Globus pallidus (tissue), 1 donor: ENCODE measurements at regions not wholly inside any gene's neighbourhood (a gene's known extent, or its start where the extent isn't known, plus 50 kb on each side); places are given as distances from the start of the nearest gene placed in this dataset.

Experiments used
- DNase-seq: peaks from one replicate; pipeline ENCODE4 v3.0.0-alpha.2; 2015; ENCODE audit warnings: low spot score

DNA sequence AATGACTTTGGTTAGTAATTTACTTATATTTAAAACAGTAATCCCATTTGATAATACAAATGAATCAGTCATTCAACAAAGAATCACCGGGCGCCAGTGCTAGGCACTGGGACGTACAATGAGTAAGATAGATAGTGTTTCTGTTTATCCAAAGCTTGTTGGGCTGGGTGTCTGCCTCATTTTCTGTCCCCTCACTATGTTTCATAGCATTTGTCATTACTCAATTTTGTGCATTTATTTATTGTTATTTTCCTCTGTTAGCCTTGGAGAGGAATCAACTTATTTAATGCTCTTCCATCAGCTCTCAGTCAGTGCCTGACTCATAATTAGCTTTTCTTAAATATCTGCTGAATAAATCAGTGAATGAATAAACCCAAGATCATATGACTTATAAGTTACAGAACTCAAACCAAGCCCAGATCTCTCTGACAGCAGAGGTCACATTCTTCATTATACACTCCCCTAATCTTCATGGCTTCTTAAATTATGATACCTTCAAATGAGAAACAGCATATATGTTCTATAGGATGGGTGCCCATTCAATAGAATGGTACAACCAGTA, 86.2 kb downstream of the TSPAN8 start:
- no peak for DNase-seq

DNA sequence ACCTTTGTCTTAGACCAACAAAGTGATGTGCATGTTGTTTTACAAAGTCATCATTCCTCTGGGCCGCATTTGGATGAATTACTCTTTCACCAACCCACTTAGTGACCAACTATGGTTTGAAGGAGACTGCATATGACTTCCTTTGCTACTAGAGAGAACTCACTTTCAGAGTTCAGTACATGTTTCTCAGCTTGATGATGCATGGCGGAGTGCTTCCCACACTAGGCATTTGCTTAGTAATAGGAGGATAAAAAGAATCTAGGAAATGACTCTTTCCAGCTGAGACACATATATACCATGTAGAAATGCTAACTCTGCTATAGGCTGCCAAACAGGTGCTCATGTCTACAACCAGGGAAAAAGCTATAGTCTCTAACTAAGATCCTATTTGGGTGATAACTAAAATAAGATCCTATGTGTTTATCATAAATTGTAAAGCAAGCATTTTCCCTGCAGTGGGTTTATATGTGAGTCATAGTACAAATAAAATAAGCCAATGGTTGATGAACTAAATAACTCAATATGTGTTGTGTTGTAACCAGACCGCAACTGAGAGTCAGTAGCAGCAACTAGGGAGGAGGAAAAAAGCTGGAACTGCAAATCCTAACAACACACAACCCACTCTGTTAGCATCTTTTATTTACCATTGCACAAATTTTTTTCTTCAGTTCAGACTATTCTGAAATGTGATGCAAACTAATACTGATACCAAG, 87.2 kb downstream of the TSPAN8 start:
- no peak for DNase-seq

DNA sequence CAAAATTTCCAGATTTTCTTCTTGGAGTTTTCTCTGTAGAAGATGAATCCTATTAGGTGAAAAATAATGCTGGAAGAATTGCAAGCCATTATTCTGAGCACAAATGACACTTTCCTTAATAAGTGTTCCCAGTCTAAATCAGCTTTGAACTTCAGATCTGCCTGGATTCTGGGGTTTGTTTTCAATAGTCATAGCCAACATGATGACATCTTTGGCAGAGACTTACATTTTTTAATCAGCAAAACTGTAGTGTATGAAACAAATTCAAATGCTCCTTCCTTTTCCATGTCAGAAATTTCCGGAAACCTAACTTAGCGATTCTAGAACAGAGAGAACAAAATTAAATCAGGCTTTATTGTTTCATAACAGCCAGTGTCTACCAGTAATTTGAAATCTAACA, 88.5 kb downstream of the TSPAN8 start:
- no peak for DNase-seq

DNA sequence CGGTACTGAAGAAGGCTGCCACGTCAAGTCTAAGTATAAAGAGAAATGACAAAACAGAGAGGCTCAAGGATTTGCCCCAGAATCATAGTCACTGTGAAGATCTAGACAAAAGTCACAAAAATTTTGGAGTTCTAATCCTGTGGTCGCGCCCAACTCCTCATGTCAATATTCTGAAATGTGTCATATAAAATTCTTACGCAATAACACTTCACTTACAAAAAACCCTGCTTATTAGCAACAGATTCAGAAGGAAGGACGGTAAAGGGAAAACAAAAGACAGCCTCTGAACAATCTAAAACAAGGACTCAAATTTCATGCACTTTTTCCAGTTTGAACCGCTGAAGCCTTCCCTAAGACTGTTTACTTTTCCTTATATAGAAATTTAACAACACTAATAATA, 94.7 kb downstream of the TSPAN8 start:
- DNase-seq, result no peak

DNA sequence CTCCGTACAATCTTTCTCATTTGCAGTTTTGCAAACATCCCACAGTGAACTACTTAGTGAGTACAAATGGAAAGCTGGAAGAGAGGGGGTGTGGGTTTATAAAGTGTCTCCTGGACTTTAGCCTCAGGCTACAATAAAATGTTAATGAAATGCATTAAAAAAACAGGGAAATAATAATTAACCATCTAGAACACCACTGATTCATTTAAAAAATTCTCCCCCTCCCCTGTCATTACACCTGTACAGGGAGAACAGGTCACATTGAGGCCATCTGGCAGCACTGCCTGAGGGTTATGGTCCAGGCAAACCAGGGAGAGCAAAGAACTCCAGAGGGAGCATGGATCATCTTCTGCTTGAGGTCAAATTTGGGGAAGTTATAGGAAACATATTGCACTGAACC, 96.3 kb downstream of the TSPAN8 start:
- no peak for DNase-seq

DNA sequence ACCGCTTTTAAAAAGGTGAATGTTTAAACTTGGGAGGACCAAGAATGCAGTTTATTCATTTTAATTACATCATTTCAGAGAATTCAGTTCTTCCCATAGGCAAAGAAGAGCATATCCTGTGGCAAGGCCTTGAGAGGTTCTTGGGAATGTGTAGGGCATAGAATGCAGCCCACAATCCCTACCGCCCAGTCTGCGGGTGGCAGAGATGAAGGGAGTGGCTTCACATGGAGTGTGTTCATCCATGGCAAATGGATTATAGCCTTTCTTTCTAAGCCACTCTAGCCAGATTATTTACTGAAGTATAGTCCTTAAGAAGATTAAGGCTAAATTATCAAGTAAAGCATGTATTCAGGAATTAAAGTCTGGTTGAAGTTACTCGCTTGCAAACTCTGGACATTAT, 97.4 kb downstream of the TSPAN8 start:
- no peak for DNase-seq

DNA sequence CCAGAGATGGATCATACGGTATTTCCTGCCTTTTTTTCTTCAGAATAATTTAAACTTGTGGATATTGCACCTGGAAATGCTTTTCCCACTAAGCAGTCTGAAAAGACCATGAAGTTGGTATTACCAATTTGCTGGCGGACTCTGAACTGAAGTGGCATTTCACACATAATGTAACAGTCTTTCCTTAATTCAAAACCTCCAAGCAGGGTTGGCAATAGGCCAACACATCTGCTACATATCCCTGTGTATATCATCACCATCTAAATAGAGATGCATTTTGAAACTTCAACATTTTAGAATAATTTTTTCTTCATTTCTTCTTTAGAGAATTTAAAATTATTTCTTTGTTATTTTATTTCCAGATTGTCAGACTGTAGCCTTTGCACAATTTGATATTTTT, 100.5 kb downstream of the TSPAN8 start:
- DNase-seq, result no peak

DNA sequence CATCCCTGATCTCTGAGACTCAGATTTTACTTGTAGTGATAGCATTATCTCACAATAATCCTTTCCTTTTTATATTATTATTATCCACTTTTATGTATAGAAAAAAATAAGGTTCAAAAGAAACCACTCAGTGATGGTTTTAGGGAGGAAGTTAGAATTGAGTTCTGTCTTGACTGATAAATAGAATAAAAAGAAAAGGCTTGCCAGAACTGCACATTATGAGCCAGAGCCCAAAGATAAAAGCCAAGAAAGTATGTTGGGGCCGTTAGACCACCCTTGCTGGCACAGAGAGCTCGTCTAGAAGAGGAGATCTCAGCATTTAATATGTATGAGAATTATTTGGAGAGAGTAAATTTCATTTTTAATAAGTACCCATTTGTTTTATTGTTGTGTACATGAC, 103.2 kb downstream of the TSPAN8 start:
- DNase-seq, result no peak

DNA sequence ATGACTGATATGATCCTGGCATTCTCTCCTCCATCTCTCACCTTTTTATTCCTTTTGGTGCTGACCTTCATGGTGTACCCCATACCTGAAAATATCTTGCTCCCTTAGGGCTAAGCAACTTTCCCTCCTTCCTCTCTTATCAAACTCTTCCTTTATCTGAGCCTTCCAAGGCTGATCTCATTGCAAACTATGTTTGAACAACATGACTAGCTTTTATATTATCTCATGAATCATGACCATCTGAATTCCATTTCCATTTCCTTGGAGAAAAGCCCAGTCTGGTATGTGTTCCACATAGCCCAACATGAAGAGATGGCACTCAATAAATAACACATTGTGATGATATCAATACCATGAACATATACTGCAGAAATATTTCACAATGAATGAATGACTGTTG, 111.6 kb downstream of the TSPAN8 start:
- DNase-seq, result no peak

DNA sequence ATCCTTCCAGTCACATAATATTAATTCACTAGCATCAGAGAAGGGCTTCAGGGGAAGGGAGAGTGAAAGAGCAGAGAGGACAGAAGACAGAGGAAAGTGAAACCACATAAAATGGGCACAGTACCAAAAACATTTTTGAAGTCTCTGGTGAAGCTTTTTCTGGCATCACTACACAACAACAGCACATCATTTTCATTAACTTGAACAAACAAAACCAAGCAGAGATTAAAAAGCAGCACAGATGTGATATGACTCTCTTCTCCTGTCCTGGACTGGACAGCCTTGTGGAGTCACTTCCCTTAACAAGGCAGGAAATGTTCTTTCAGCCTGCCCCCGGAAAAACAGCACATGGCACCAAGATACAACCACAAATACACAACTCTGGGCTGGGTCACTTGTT, 112.0 kb downstream of the TSPAN8 start:
- DNase-seq, result no peak

DNA sequence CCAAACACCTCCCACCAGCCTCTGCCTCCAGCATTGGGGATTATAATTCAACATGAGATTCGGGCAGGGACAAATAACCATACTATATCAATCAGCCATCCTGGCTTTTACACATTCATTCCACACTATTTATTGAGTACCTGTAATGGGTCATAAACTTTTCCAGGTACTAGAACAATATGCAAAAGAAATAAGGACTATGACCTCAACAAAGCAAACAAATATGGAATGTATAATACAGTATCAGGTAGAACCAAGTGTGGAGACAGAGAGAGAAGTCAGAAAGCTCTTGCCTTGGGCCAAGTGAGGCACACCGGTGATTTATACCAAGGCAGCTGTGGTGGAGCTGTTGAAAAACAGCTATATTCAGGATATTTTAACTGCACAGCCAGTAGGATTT, 116.3 kb downstream of the TSPAN8 start:
- no peak for DNase-seq

DNA sequence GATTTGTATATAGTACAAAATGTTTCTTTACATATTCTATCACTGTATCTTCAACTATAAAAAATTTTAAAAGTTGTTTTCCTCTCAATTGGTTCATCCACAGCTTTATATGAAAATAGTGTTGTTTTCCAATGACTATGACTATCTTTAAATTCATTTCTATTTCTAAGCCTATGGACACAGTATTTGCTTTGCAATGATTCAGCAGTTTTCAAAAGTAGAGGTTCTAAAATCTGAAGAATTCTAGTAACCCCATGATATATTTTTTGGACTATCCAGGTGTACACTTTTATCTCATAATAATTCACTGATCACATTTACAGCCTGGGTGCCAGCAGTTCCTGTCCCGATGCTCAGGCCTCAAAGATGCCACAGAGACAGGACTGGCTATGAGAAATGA, 118.4 kb upstream of the PTPRR start:
- DNase-seq, result no peak

DNA sequence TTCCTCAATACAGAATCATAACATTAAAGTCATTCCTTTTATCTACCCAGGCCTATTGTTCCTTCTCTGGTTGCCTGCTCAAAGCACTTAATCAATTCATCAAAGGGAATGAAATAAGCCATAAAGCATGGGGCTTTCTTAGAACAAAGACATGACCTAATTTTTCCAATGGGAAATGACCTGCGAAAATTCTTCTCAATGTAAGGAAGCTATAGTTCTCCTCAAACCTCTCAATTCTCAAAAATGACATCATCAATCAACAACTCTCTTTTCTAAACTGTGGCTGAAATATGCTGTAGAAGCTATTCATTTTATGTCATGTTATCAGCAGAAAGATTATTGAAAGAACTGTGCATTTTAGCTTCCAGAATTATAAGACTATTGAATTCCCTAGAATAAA, 116.0 kb upstream of the PTPRR start:
- DNase-seq, result no peak

DNA sequence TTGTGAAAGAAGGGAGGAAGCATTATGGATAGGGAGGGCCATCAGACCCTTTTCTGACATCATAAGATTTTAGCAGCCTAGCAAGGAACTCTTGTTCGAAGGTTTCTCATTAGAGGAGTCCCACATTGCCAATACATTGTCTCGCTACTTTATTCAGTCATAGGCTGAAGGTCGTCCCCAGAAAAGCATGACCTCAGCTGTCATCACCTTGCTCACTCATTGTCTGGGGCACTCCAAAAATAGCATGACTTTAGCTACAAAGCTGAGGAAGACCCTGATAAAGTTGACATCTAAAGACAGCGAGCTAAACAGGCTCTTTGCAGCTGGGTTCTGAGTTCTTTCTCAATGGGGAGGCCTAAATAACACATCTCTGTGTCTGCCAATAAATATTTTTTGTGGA, 112.4 kb upstream of the PTPRR start:
- no peak for DNase-seq

DNA sequence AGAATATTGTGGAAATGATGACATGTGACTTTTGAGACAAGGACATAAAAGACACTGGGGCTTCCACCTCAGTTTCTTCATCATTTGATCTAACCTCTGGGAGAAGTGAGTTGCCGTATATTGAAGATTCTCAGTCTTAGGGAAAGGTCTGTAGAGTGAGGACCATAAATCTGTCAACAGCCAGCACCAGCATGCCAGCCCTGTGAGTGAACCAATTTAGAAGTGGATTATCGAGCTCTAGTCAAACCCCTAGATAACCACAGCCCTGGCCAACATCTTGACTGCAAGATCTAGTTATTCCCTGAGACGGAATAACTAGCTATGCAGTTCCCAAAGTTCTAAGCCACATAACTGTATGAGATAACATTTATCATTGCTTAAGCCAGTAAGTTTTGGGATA, 108.8 kb upstream of the PTPRR start:
- DNase-seq, result no peak

DNA sequence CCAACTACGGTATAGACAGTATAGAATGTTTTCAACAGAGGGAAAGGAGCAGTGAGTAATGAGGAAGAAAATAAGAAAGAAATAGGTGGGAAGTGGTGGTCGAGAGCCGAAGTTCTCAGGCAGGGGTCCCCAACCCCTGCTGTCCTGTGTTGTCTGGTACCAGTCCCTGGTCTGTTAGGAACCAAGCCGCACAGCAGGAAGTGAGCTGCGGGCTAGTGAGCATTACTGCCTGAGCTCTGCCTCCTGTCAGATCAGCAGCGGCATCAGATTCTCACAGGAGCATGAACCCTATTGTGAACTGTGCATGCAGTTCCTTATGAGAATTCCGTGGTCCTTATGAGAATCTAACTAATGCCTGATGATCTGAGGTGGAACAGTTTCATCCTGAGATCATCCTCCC, 107.3 kb upstream of the PTPRR start:
- DNase-seq, result no peak

DNA sequence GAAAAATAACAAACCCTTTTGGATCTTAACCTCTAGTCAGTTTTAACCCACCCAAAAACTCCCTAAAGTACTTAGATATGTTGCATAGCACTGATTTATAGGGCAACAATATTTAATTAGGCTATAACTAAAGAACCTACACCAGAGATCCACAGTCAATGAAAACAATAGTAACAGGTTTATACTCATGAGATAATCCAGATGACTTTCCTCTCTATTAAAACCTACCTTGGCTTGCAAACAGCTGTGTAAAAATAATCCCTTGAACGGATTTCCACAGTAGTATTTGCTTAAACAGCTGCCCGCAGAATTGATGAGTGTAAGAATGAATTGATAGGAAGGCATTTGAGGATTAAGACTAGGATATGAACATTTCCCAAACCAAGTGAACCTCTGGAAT, 104.3 kb upstream of the PTPRR start:
- no peak for DNase-seq

DNA sequence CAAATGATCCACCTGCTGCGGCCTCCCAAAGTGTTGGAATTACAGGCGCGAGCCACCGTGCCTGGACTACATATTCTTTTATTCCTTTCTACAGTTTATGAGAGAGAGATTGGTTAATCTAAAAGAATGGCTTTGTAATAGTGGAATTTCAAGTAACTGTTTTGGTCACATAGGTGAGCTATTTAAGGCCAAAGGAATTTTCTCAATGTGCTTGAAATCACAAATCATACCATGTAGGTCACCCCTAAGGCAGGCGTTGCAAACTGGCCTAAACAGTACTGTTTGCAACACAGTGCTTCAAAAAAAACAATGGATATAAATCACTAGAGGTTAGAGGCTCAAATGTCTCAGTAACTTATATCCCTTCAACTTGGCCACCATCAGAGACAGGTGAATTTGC, 103.7 kb upstream of the PTPRR start:
- DNase-seq, result no peak

DNA sequence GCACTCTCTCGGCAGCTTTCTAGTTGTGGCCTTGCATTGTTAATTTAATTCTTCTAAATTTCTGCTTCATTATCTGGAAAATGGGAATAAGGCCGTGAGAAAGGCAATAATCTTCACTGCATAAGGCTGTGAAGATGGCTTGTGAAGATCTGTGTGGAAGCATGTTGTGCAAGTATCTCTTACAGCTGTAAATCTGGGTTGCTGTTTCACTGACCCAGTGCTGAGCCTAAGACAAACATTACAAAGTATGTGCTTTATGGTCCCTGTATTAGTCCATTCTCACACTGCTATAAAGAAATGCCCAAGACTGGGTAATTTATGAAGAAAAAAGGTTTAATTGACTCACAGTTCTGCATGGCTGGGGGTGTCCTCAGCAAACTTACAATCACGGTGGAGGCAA, 101.0 kb upstream of the PTPRR start:
- DNase-seq, result no peak

DNA sequence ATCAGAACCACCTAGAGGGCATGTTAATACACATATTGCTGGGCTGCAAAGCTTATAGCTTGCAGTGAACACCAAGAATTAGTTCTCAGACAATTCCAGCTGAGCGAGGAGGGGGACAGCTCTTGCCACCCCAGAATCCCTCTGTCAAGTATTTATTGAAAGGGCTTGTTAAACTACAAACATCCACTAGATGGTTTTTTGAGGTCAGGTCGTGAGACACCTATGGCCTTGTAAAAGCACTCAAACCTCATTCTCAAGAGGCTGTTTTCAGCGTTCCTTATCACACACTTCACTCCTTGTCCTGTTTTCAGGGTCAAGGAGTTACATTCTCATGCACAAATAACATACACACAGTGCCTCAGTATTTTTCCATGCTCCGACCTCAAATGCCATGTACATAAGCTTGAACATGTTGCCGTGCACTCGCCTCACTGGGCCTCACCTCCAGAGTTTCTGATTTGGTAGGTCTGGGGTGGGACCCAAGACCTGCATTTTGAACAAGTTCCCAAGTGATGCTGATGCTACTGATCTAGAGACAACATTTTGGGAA, 98.8 kb upstream of the PTPRR start:
- no peak for DNase-seq

DNA sequence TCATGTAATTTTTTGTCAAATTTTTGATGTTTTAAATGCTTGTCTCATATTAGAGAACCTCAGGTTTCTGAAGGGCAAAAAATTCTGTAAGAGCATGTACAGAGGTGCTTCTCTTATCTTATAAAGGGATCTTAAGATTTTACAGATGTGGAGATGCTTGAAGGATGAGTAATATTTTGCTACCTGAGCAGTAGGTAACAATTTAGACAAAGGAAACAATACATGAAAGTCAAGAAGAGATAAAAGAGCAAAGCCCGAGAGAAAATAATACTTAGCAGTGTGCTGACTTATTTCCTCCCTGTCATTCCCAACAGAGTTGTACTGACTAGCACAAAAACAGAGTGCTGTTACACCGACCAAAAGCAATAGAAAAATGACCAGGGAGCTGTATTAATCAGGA, 98.1 kb upstream of the PTPRR start:
- no peak for DNase-seq

DNA sequence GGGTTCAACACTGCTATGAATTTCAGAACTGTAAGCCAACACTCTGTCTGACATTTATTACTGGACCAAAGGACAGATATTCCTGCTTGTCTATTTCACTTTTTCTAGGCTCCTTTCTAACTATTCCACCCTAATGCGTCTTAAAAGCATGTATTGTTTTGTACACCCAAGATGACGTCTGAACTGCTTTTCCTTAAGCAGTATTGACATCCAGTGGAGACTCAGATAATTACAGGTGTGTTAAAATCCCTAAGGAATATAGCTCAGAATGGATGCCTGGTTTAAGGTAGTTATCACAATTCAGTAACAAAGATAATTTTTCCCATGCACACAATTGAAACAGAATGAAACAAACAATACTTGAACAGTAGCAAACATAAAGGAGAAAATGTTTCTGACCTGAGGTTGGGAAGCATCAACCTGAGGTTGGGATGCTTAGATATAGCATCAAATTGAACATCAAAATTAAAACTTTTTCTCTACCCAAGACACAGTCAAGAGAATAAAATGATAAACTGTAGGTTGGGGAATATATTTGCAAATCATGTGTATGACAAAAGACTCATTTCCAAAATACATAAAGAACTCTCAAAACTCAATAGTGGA, 93.7 kb upstream of the PTPRR start:
- DNase-seq, result peak; percentile 5

DNA sequence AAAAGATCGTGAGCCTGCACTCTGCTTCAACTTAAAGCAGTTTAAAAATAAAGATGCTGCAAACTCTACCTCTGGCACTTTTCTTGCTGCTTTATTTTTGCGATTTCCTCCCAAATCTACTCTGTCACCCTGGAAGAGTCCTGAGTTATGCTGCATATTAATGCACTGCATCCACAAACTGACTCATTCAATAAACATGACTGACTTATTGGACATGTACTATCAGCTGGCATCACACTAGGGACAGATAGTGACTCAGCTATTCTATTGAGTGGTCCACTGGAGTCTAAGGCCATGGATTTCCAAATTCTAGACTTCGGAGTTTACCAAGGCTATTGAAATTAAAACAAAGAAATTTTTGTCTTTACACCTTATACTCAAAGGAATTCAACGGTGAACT, 90.7 kb upstream of the PTPRR start:
- no peak for DNase-seq

DNA sequence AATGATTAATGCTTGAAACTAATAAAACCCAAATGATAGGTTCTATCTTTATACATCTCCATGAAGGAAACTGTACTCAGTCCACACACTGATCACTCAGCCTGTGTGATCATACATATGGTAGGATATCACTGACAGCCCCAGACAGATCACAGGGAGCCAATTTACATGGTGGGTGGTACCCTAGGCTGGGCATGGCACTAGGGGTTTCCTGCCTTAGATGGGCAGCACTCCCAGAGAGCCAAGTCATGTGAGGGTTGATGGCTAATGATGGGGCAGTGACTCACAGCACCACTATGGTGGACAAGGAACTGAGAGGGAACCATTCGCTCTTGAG, 89.6 kb upstream of the PTPRR start:
- DNase-seq, result no peak
